GM12892 (cell line): ENCODE measurements at regions not wholly inside any gene's neighbourhood (a gene's known extent, or its start where the extent isn't known, plus 50 kb on each side); places are given as distances from the start of the nearest gene placed in this dataset.
"Not testable (repeated sequence)": the region's sequence is repeated elsewhere in the genome, so short reads cannot be mapped to it uniquely, and the experiment has no call there.

Experiments
- DNase-seq: peaks from one replicate; pipeline ENCODE4 v3.0.0; 2011; ENCODE audit not compliant: insufficient read length
- FAIRE-seq: peaks from 2 replicates; lab custom pipeline; 2011; peaks lifted over from hg19 to GRCh38; lab: Jason Lieb, UNC
- POLR2A ChIP-seq: IDR thresholded peaks from 2 replicates; pipeline ENCODE4 v1.6.1; 2011; ENCODE audit warnings: low read depth, low read length, control low read depth
- POLR2AphosphoS5 ChIP-seq: IDR thresholded peaks from 2 replicates; pipeline ENCODE4 v1.6.1; 2011; ENCODE audit warnings: low read depth, low read length, control low read depth
- TAF1 ChIP-seq: IDR thresholded peaks from 2 replicates; pipeline ENCODE4 v1.6.1; 2011; ENCODE audit warnings: low read depth, mild to moderate bottlenecking, control low read depth, low read length, borderline replicate concordance

GRCh38 chr2:203637471-203638167 is 68.8 kb upstream of the CD28 start:
- TF ChIP-seq POLR2AphosphoS5 (no peak), POLR2A (no peak), TAF1 (no peak)
- FAIRE-seq, result no peak
- no peak for DNase-seq

- not testable (repeated sequence) for FAIRE-seq, DNase-seq
Observed at GRCh38 chr2:203641865-203642264, 64.6 kb upstream of the CD28 start.

GRCh38 chr2:203642841-203643240 is 63.6 kb upstream of the CD28 start:
- not testable (repeated sequence) for FAIRE-seq, DNase-seq

GRCh38 chr2:203645831-203646230 is 60.6 kb upstream of the CD28 start:
- DNase-seq (no peak), FAIRE-seq (no peak)
- TF ChIP-seq POLR2AphosphoS5 (no peak), POLR2A (no peak), TAF1 (no peak)

GRCh38 chr2:203646266-203646864 is 60.1 kb upstream of the CD28 start:
- FAIRE-seq (no peak), DNase-seq (no peak)
- no peak for TF ChIP-seq TAF1
- no peak for TF ChIP-seq POLR2A
- TF ChIP-seq POLR2AphosphoS5, result no peak

- no peak for TF ChIP-seq POLR2A
- TF ChIP-seq TAF1, result no peak
- TF ChIP-seq POLR2AphosphoS5, result no peak
- FAIRE-seq, result no peak
- DNase-seq, result no peak
Observed at GRCh38 chr2:203646961-203647360, 59.5 kb upstream of the CD28 start.

GRCh38 chr2:203647579-203647978 is 58.9 kb upstream of the CD28 start:
- TF ChIP-seq TAF1, result no peak
- no peak for TF ChIP-seq POLR2AphosphoS5
- FAIRE-seq (no peak), DNase-seq (no peak)

GRCh38 chr2:203648273-203648672 is 58.2 kb upstream of the CD28 start:
- TF ChIP-seq TAF1 (no peak), POLR2AphosphoS5 (no peak), POLR2A (no peak)
- DNase-seq (no peak), FAIRE-seq (no peak)

GRCh38 chr2:203649176-203649814 is 57.1 kb upstream of the CD28 start:
- FAIRE-seq (no peak), DNase-seq (no peak)
- TF ChIP-seq TAF1, result no peak
- TF ChIP-seq POLR2A, result no peak

- DNase-seq (no peak), FAIRE-seq (peak; percentile 86)
- no peak for TF ChIP-seq POLR2AphosphoS5
- no peak for TF ChIP-seq POLR2A
- TF ChIP-seq TAF1, result no peak
Observed at GRCh38 chr2:203650860-203651613, 55.4 kb upstream of the CD28 start.

- no peak for TF ChIP-seq POLR2A
- TF ChIP-seq POLR2AphosphoS5, result no peak
- FAIRE-seq, result no peak
- DNase-seq, result no peak
Observed at GRCh38 chr2:203651621-203652020, 54.8 kb upstream of the CD28 start.

GRCh38 chr2:203654826-203655225 is 51.6 kb upstream of the CD28 start:
- FAIRE-seq (no peak), DNase-seq (no peak)
- no peak for TF ChIP-seq TAF1
- no peak for TF ChIP-seq POLR2A
